H1 (cell line): ENCODE measurements at regions not wholly inside any gene's neighbourhood (a gene's known extent, or its start where the extent isn't known, plus 50 kb on each side); places are given as distances from the start of the nearest gene placed in this dataset.

Experiments used
- CTCF ChIA-PET: fragments of 300-600 bp; sonication (Branson Sonifier 250); formaldehyde crosslinking; loops from one replicate; lab custom pipeline; 2021; ENCODE audit not compliant: partially characterized antibody; lab: Charles Lee
- POLR2A ChIA-PET: fragments of 300-600 bp; sonication (Branson Sonifier 250); formaldehyde crosslinking; loops from one replicate; lab custom pipeline; 2021; ENCODE audit warnings: inconsistent platforms; ENCODE audit not compliant: partially characterized antibody; lab: Charles Lee
- DNase-seq, 2 experiments: peaks; one replicate each; pipeline versions ENCODE4 v3.0.0 to v3.0.0-alpha.2; 2010 to 2022; ENCODE audit warnings: low spot score in 2 of 2, low read depth in 1 of 2, mixed read lengths in 1 of 2
- FAIRE-seq: peaks from 2 replicates; lab custom pipeline; 2011; peaks lifted over from hg19 to GRCh38; lab: Jason Lieb, UNC
- H2AFZ ChIP-seq: 2 replicates; pipeline ENCODE4 v1.8.1; 2012; ENCODE audit warnings: low read length, inconsistent platforms
- H2AK5ac ChIP-seq: 2 replicates; pipeline ENCODE4 v1.6.1; 2013; ENCODE audit warnings: low read depth, low read length
- H2BK120ac ChIP-seq: replicated peaks from 2 replicates; pipeline ENCODE3; 2013; ENCODE audit warnings: low read depth, low read length, inconsistent platforms
- H2BK12ac ChIP-seq: 2 replicates; pipeline ENCODE4 v1.6.1; 2013; ENCODE audit warnings: low read depth, low read length
- H2BK15ac ChIP-seq: 2 replicates; pipeline ENCODE4 v1.6.1; 2013; ENCODE audit warnings: low read length
- H2BK20ac ChIP-seq: 2 replicates; pipeline ENCODE4 v1.6.1; 2013; ENCODE audit warnings: low read length
- H2BK5ac ChIP-seq: 2 replicates; pipeline ENCODE4 v1.6.1; 2013; ENCODE audit warnings: low read depth, low read length
- H3K14ac ChIP-seq: 2 replicates; pipeline ENCODE4 v1.6.1; 2013; ENCODE audit warnings: inconsistent platforms; ENCODE audit not compliant: insufficient read length
- H3K18ac ChIP-seq: 2 replicates; pipeline ENCODE4 v1.6.1; 2013; ENCODE audit warnings: low read length; ENCODE audit errors: extremely low read depth
- H3K23ac ChIP-seq: 2 replicates; pipeline ENCODE4 v1.6.1; 2013; ENCODE audit warnings: inconsistent platforms; ENCODE audit not compliant: insufficient read length
- H3K23me2 ChIP-seq: 2 replicates; pipeline ENCODE4 v1.6.1; 2013; ENCODE audit warnings: low read depth, low read length
- H3K27ac ChIP-seq: 2 replicates; pipeline ENCODE4 v1.6.1; 2011; ENCODE audit warnings: low read depth, low read length, inconsistent platforms
- H3K27me3 ChIP-seq, 4 experiments: replicated peaks in 1 of 4; 1 replicate in 1 of 4; 2 replicates in 3 of 4; pipeline versions ENCODE4 v1.6.1 to v1.8.1; 2011 to 2013; ENCODE audit warnings: low read length in 3 of 4, mild to moderate bottlenecking in 3 of 4, inconsistent platforms in 2 of 4, mixed read lengths in 2 of 4, moderate library complexity in 1 of 4; ENCODE audit not compliant: control insufficient read depth in 3 of 4, insufficient read depth in 3 of 4; ENCODE audit errors: extremely low read depth in 1 of 4
- H3K36me3 ChIP-seq, 4 experiments: 2 replicates each; pipeline versions ENCODE4 v1.6.1 to v1.8.1; 2011 to 2013; ENCODE audit warnings: mild to moderate bottlenecking in 4 of 4, low read length in 3 of 4, moderate library complexity in 2 of 4, control low read depth in 1 of 4, inconsistent platforms in 1 of 4; ENCODE audit not compliant: insufficient read depth in 4 of 4, control insufficient read depth in 2 of 4
- H3K4ac ChIP-seq: replicated peaks from 2 replicates; pipeline ENCODE3; 2013; ENCODE audit warnings: low read length, low read depth, mixed read lengths, inconsistent platforms; ENCODE audit not compliant: insufficient read length
- H3K4me1 ChIP-seq, 4 experiments: replicated peaks in 1 of 4; 1 replicate in 1 of 4; 2 replicates in 3 of 4; pipeline versions ENCODE4 v1.6.1 to v1.8.1; 2011 to 2013; ENCODE audit warnings: low read length in 3 of 4, inconsistent platforms in 2 of 4, mixed read lengths in 1 of 4; ENCODE audit not compliant: insufficient read depth in 4 of 4, control insufficient read depth in 3 of 4
- H3K4me2 ChIP-seq, 2 experiments: 2 replicates each; pipeline versions ENCODE4 v1.6.1 to v1.8.1; 2011 to 2013; ENCODE audit warnings: low read depth in 2 of 2, low read length in 2 of 2, control low read depth in 1 of 2, inconsistent platforms in 1 of 2, mild to moderate bottlenecking in 1 of 2; ENCODE audit not compliant: insufficient read depth in 1 of 2
- H3K4me3 ChIP-seq, 4 experiments: fragments of 200-600, 300-600 bp in 1 of 4; sonication (generic), shearing (Covaris generic), sonication (Bioruptor Twin) in 1 of 4; 2 replicates each; pipeline versions ENCODE4 v1.5.1 to v1.8.1; 2011 to 2016; ENCODE audit warnings: low read length in 4 of 4, low read depth in 3 of 4, control low read depth in 2 of 4, inconsistent platforms in 2 of 4, mild to moderate bottlenecking in 2 of 4, mixed read lengths in 1 of 4, moderate library complexity in 1 of 4; ENCODE audit not compliant: insufficient read depth in 2 of 4; ENCODE audit errors: extremely low read depth in 1 of 4
- H3K56ac ChIP-seq: replicated peaks from 2 replicates; pipeline ENCODE3; 2013; ENCODE audit warnings: low read depth, mild to moderate bottlenecking, mixed read lengths, low read length, inconsistent platforms; ENCODE audit not compliant: insufficient read length
- H3K79me1 ChIP-seq: 2 replicates; pipeline ENCODE4 v1.6.1; 2013; ENCODE audit warnings: low read depth, low read length, control low read depth
- H3K79me2 ChIP-seq, 2 experiments: 2 replicates each; pipeline versions ENCODE4 v1.6.1 to v1.8.1; 2012 to 2013; ENCODE audit warnings: low read length in 2 of 2, mild to moderate bottlenecking in 2 of 2, inconsistent platforms in 1 of 2; ENCODE audit not compliant: insufficient read depth in 2 of 2, control insufficient read depth in 1 of 2
- H3K9ac ChIP-seq, 4 experiments: replicated peaks in 1 of 4; 1 replicate in 1 of 4; 2 replicates in 3 of 4; pipeline versions ENCODE4 v1.6.1 to v1.8.1; 2011 to 2013; ENCODE audit warnings: low read depth in 3 of 4, low read length in 3 of 4, control low read depth in 2 of 4, mild to moderate bottlenecking in 2 of 4, moderate library complexity in 2 of 4, inconsistent platforms in 1 of 4; ENCODE audit errors: extremely low read depth in 1 of 4
- H3K9me3 ChIP-seq, 2 experiments: 2 replicates each; pipeline versions ENCODE4 v1.6.1 to v1.8.1; 2012 to 2013; ENCODE audit warnings: mild to moderate bottlenecking in 2 of 2, moderate library complexity in 2 of 2, control low read depth in 1 of 2, inconsistent platforms in 1 of 2, low read depth in 1 of 2, low read length in 1 of 2, mixed read lengths in 1 of 2; ENCODE audit not compliant: insufficient read depth in 2 of 2
- H4K20me1 ChIP-seq, 2 experiments: replicated peaks in 1 of 2; 2 replicates each; pipeline versions ENCODE3 to v1.8.1; 2011 to 2013; ENCODE audit warnings: inconsistent platforms in 2 of 2, low read length in 2 of 2, mild to moderate bottlenecking in 1 of 2; ENCODE audit not compliant: insufficient read depth in 2 of 2, control insufficient read depth in 1 of 2
- H4K5ac ChIP-seq: 2 replicates; pipeline ENCODE4 v1.6.1; 2013; ENCODE audit warnings: low read length, low read depth, mixed read lengths, inconsistent platforms; ENCODE audit not compliant: insufficient read length
- H4K8ac ChIP-seq: 2 replicates; pipeline ENCODE4 v1.8.0; 2013; ENCODE audit warnings: mild to moderate bottlenecking, moderate library complexity, low read length, inconsistent platforms; ENCODE audit not compliant: insufficient read depth; ENCODE audit errors: extremely low read depth
- H4K91ac ChIP-seq: replicated peaks from 2 replicates; pipeline ENCODE3; 2013; ENCODE audit warnings: low read length, mixed read lengths, inconsistent platforms; ENCODE audit not compliant: insufficient read length
- BCL11A ChIP-seq, 2 experiments: IDR thresholded peaks; one replicate each; pipeline ENCODE4 v1.6.1; 2011; ENCODE audit warnings: low read depth in 2 of 2, low read length in 2 of 2, mild to moderate bottlenecking in 2 of 2
- CREB1 ChIP-seq: IDR thresholded peaks from 2 replicates; pipeline ENCODE4 v1.6.1; 2012; ENCODE audit warnings: inconsistent platforms
- CTCF ChIP-seq, 3 experiments: IDR thresholded peaks; 1 replicate in 2 of 3; 2 replicates in 1 of 3; pipeline versions ENCODE4 v1.5.1 to v1.6.1; 2011; ENCODE audit warnings: low read length in 3 of 3, mild to moderate bottlenecking in 3 of 3, inconsistent platforms in 2 of 3, low read depth in 1 of 3, moderate library complexity in 1 of 3; ENCODE audit not compliant: insufficient read depth in 1 of 3; ENCODE audit errors: control extremely low read depth in 1 of 3
- GTF2F1 ChIP-seq: IDR thresholded peaks from 2 replicates; pipeline ENCODE4 v1.6.1; 2012; ENCODE audit warnings: low read depth, low read length, improper control_type of control experiment, borderline replicate concordance
- KDM4A ChIP-seq: IDR thresholded peaks from one replicate; pipeline ENCODE4 v1.7.1; 2012; ENCODE audit warnings: low read depth, mild to moderate bottlenecking, moderate library complexity, low read length, inconsistent platforms; ENCODE audit not compliant: severe bottlenecking
- RAD21 ChIP-seq, 2 experiments: IDR thresholded peaks in 1 of 2; conservative IDR thresholded peaks in 1 of 2; 2 replicates each; pipeline ENCODE4 v1.6.1; 2011; ENCODE audit warnings: low read depth in 2 of 2, low read length in 2 of 2, improper control_type of control experiment in 1 of 2, inconsistent platforms in 1 of 2, mild to moderate bottlenecking in 1 of 2, moderate library complexity in 1 of 2
- SAP30 ChIP-seq: fragments of 300-600 bp; sonication (generic); IDR thresholded peaks from 2 replicates; pipeline ENCODE4 v1.7.1; 2012; ENCODE audit warnings: low read length, moderate library complexity, mild to moderate bottlenecking, inconsistent platforms; ENCODE audit not compliant: insufficient read depth, insufficient replicate concordance
- SUZ12 ChIP-seq: fragments of 200-600 bp; sonication (generic); IDR thresholded peaks from 2 replicates; pipeline ENCODE4 v1.6.1; 2012; ENCODE audit warnings: mild to moderate bottlenecking, inconsistent platforms, low read length, moderate library complexity, mixed read lengths
- TCF12 ChIP-seq: IDR thresholded peaks from 2 replicates; pipeline ENCODE4 v1.6.1; 2011; ENCODE audit warnings: low read depth, mild to moderate bottlenecking, low read length
- WGBS, 2 experiments: shearing (Covaris generic) in 1 of 2; methylation state at CpG; one replicate each; pipeline versions ENCODE4 v1.1.6 to v1.1.7; 2013 to 2015; ENCODE audit warnings: low lambda C conversion rate in 2 of 2, mixed read lengths in 2 of 2, inconsistent platforms in 1 of 2, low coverage in 1 of 2, missing lambda C conversion rate in 1 of 2; ENCODE audit not compliant: insufficient replicate concordance in 2 of 2, insufficient coverage in 1 of 2, insufficient read length in 1 of 2; ENCODE audit errors: extremely low coverage in 1 of 2, missing lambda C conversion rate in 1 of 2; 5-methylcytosine and 5-hydroxymethylcytosine counted together

DNA sequence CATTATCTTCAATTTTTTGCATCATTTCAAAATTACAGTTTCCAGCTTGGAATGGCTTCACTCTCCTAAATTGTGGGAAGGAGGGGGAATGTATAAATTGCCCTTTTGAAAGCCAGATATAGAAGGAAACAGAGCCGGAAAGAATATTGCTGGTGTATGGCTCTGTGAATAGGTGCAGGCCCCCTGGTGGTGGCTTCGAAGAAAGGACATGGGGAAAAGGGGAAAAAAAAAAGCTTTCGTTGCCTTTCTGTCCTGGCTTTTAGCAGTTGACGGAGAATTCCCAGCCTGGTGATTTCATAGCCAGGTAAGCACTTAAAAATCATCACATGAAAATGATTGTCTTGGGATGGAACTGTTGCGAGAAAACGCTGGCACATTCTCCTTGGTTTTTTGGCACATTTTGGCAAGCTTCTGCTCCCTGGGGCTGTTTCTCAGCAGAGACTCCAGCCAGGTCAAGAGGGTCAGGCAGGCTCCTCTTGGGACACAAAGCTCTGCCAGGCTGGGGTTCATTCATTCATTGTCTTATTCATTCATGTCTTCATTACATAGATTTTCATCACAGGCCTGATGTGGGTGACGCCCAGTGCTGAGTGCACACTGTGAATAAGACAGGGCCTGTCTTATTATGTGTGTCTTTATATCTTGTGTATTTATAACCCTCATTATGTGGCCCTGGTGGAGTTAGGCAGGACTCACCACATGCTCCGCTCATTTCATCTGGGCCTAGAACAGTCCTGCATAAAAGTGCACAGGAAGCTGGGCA is 300.0 kb upstream of the TPM1 start:
- Histone ChIP-seq H2BK20ac (no peak overlapping the region), H3K36me3 (no peaks in the 10 kb centered on the region), H3K4me3 (no peak overlapping the region), H2AFZ (0 out of 2 replicates have a peak overlapping the region, but pooled peaks have one; percentile 41), H3K27me3 (no peaks in the 10 kb centered on the region), H4K5ac (no peak overlapping the region), H2BK120ac (no peak overlapping the region), H3K79me1 (no peaks in the 10 kb centered on the region), H3K56ac (no peak overlapping the region), H3K27ac (no peak overlapping the region), H3K4me2 (no peak overlapping the region; a peak in 2 of 4 replicates), H3K23me2 (no peaks in the 10 kb centered on the region), H4K8ac (no peak overlapping the region), H2BK15ac (no peak overlapping the region; the same call in 1 of the 2 replicates), H4K91ac (no peak overlapping the region), H2AK5ac (no peak overlapping the region; the same call in 1 of the 2 replicates), H3K23ac (no peak overlapping the region), H3K18ac (0 out of 2 replicates have a peak overlapping the region, but pooled peaks have one; percentile 4), H3K4me1 (peaks cover 0 to 6% (median 2%) of the 10 kb centered on the region in 4 experiments; a peak in 3 of 7 replicates), H2BK12ac (no peak overlapping the region), H3K9ac (no peak overlapping the region), H2BK5ac (no peak overlapping the region), H3K14ac (no peak overlapping the region), H3K9me3 (no peaks in the 10 kb centered on the region), H3K4ac (no peak overlapping the region), H4K20me1 (no peaks in the 10 kb centered on the region), H3K79me2 (no peaks in the 10 kb centered on the region)
- 51% methylated on average over 8 of the region's 8 CpGs; no CpG with 5 or more reads in 1 of the 2 experiments for whole genome bisulfite sequencing, 2 experiments
- FAIRE-seq (no peak), DNase-seq (no peak)
- POLR2A ChIA-PET, result interaction anchor here (0.6 to 1.3 kb wide), 2 partner anchors 302 to 434 kb away, joined by 3 read pairs; no protein-coding TSS in a partner anchor
- no peak for TF ChIP-seq SAP30
- no peak for TF ChIP-seq KDM4A
- no peak for TF ChIP-seq BCL11A (IDR thresholded peaks at IDR 0.05; ENCODE audit: low read depth in 2 of 2, low read length in 2 of 2)
- TF ChIP-seq RAD21 (IDR thresholded peaks at IDR 0.05 in 1 of 2, conservative IDR thresholded peaks at IDR 0.05 in 1 of 2; ENCODE audit: low read depth in 2 of 2, low read length in 2 of 2), result peak; percentile 56 to 58
- no peak for TF ChIP-seq TCF12
- TF ChIP-seq CREB1, result no peak
- TF ChIP-seq SUZ12, result no peak
- TF ChIP-seq GTF2F1, result no peak
- TF ChIP-seq CTCF (IDR thresholded peaks at IDR 0.05; ENCODE audit: control extremely low read depth in 1 of 3, insufficient read depth in 1 of 3, low read depth in 1 of 3, low read length in 3 of 3), result peak; percentile 49 to 77 (median 70)
- CTCF ChIA-PET, result interaction anchor here (0.6 to 4.4 kb wide), 73 partner anchors 7 to 606 kb away, joined by 3 to 49 read pairs (median 4); no protein-coding TSS in a partner anchor
